ENCODE measurements at regions not wholly inside any gene's neighbourhood (a gene's known extent, or its start where the extent isn't known, plus 50 kb on each side); places are given as distances from the start of the nearest gene placed in this dataset.
A peak's percentile ranks its signal among the peaks of the same experiment; 100 is the strongest.
"Not testable (repeated sequence)": the region's sequence is repeated elsewhere in the genome, so short reads cannot be mapped to it uniquely, and the experiment has no call there.

DNA sequence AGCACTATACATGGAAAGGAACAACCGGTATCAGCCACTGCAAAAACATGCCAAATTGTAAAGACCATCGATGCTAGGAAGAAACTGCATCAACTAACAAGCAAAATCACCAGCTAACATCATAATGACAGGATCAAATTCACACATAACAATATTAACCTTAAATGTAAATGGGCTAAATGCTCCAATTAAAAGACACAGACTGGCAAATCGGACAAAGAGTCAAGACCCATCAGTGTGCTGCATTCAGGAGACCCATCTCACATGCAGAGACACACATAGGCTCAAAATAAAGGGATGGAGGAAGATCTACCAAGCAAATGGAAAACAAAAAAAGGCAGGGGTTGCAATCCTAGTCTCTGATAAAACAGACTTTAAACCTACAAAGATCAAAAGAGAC lies 413.8 kb downstream of the ZEB2 start:
- DNase-seq; intact Hi-C loops (cut with DNase I); ATAC-seq (ENCODE audit: poor library complexity): not testable (repeated sequence)

DNA sequence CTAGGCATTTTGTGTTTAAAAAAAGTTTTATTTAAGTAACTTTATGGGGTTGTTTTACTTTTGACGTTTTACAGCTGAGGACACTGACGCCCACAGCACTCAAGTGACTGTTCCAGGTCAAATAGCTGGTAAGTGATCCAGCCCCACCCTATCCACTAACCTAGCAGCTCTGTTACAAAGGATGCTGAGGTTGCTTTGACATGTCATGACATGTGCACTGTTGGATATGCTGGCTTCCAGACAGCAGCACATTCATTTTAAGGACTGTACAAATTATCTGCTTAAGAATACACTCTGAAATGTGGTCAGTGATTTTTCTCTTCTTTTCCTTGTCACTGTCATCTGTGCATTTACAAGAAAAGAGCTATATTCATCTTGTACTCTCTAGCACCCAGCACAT lies 417.5 kb downstream of the ZEB2 start:
- intact Hi-C loops (cut with DNase I): no loop called here
- no peak for DNase-seq
- ATAC-seq (ENCODE audit: poor library complexity): no peak

DNA sequence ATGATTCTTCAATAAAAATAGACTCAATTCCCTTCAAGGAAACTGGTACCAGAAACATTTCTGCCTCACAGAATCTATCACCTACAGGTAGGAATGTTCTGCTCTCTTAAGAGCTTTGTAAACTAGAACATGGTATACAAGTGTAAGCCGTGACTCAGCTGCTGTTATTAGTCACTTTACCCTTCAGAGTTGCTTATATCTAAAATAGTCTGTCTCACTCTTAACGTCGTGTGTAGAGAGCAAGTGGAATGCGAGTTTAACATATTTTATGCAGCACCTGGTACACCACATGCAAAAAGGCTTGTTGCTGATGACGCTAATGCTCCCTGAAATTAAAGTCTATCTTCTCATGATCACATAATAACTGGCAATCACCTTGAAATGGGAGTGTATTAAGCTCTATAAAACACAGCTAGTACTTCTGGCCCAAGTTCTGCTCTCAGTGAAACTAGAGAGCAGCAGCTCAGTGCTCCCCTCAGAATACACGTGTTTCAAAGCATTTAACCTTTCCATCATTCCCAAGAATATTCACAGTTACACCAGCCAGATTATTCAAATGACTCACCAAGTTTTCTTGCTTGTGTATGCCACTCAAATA lies 420.0 kb downstream of the ZEB2 start:
- intact Hi-C loops (cut with DNase I): no loop called here
- DNase-seq (no peak), ATAC-seq (ENCODE audit: poor library complexity) (no peak)

- intact Hi-C loops (cut with DNase I): no loop called here
- DNase-seq (no peak), ATAC-seq (ENCODE audit: poor library complexity) (no peak)
Observed at GRCh38 chr2:144099340-144099739, 420.6 kb downstream of the ZEB2 start.

GRCh38 chr2:144097440-144098225 lies 422.3 kb downstream of the ZEB2 start:
- ATAC-seq (ENCODE audit: poor library complexity) (no peak), DNase-seq (no peak)
- intact Hi-C loops (cut with DNase I): no loop called here

DNA sequence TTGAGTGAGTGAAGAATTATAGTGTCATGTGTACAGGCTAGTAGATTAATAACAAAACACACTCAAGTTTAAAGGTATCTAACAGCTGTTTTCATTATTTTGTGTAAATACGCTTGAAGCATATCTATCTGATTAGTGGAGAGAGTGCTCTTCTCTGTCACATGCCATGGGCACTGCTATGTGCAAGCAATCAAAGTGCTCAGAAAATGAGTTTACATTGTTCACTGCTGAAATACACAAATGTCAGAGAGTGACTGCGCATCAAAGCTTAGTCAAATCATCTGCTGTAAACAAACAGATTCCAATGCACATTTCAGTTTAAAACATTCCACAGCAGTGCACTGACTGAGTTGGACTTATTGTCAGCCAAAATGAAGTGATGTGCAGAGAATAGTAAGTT lies 423.4 kb downstream of the ZEB2 start:
- no peak for ATAC-seq (ENCODE audit: poor library complexity)
- DNase-seq: no peak
- intact Hi-C loops (cut with DNase I): no loop called here

DNA sequence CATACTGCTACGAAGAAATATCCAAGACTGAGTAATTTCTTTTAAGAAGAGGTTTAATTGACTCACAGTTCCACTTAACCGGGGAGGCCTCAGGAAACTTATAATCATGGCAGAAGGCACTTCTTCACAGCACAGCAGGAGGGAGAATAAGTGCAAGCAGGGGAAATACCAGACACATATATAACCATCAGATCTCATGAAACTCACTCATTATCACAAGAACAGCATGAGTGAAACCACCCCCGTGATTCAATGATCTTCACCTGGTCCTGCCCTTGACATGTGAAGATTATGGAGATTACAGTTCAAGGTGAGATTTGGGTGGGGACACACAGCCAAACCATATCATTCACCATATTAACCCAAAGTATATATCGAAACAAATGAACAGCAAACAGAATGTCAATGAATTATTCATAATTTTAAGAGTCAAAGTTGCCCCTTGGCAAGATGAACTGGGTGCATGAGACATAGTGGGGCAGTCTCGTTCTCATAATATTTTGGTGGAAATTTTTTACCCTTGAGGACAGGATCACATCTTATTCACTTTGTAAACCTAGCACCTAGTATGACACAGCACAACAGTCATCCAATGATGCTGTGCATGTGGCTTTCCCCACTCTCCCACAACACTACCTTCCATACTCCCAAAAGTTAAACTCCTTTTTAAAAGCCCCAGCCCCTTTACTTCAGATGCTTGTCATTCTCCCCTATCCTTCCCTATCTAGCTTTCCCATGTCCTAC lies 425.3 kb downstream of the ZEB2 start:
- no peak for DNase-seq
- ATAC-seq (ENCODE audit: poor library complexity): no peak
- intact Hi-C loops (cut with DNase I): no loop called here

DNA sequence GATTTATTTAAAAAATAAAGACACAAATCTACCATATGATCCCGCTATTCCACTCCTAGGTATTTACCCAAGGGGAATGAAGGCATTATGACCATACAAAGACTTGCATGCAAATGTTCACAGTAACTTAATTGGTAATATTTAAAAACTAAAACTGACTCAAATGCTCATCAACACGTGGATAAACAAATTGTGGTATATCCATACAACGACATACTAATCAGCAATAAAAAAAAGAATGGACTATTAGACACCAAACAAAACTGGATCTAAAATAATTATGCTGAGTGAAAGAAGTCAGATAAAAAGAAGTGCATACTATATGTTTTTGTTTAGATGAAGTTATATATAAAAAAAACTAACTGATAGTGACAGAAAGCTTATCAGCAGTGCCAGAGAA lies 428.3 kb downstream of the ZEB2 start:
- DNase-seq (no peak), ATAC-seq (ENCODE audit: poor library complexity) (no peak)

GRCh38 chr2:144088863-144089262 lies 431.1 kb downstream of the ZEB2 start:
- DNase-seq (no peak), ATAC-seq (ENCODE audit: poor library complexity) (no peak)
- intact Hi-C loops (cut with DNase I): no loop called here

More for the DNA sequence above, 428.3 kb downstream of the ZEB2 start:
- intact Hi-C loops (cut with DNase I): no loop called here

DNA sequence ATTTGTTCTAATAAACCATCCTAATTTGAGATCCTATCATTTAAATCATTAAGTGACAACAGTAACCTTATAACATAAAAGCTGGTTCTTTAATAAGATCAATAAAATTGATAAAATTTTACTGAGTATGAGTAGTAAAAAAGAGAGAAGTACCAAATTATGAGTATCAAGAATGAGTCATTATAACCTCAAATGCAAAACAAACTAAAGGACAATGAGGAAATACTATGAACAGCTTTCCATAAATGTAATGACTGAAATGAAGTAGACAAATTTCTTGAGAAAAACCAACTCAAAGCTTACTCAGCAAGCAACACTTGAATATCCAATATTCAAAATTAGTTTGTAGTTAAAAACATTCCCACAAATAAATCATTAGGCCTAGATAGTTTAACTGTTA lies 433.0 kb downstream of the ZEB2 start:
- ATAC-seq (ENCODE audit: poor library complexity): no peak
- DNase-seq: no peak
- intact Hi-C loops (cut with DNase I): no loop called here

DNA sequence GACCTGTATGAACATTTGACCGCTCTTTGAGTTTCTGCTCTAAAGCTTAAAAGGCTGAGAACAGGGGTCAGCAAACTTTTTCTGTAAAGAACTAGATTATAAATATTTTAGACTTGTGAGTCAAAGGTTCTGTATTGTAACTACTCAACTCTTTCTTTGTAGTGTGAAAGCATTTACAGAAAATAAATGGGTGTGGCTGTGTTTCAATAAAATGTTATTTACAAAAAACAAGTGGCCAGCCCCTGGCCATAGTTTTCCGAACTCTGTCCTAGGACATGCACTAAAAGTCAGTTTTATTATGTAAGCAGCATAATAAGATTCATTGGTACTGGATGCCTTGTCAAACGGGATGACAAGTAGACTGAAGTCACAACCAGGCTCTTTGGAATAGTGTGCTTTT lies 434.9 kb downstream of the ZEB2 start:
- intact Hi-C loops (cut with DNase I): no loop called here
- ATAC-seq (ENCODE audit: poor library complexity): no peak
- DNase-seq: no peak

- DNase-seq (no peak), ATAC-seq (ENCODE audit: poor library complexity) (no peak)
- intact Hi-C loops (cut with DNase I): no loop called here
Observed at GRCh38 chr2:144084114-144084661, 435.7 kb downstream of the ZEB2 start.

DNA sequence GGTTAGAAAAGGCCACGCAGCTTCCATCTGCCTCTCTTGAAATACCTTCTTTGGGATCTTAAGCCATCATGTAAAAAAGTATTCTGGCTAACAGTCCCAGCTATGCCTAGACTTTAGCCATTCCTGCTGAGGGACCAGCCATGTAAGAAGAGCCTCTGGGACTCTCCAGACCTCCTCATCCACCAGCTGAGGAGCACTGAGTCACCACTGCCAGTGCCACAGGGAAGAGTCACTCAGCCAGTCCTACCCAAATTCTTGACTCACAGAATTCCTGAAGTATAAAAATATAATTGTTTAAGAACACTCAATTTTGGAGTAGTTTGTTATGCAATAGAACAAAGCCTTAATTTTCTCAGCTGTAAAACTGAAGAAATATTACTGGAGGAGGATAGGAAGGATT lies 436.7 kb downstream of the ZEB2 start:
- ATAC-seq (ENCODE audit: poor library complexity) (no peak), DNase-seq (no peak)
- intact Hi-C loops (cut with DNase I): no loop called here

GRCh38 chr2:144082777-144083176 lies 437.1 kb downstream of the ZEB2 start:
- intact Hi-C loops (cut with DNase I): no loop called here

GRCh38 chr2:144082327-144082726 lies 437.6 kb downstream of the ZEB2 start:
- intact Hi-C loops (cut with DNase I): no loop called here
- DNase-seq (no peak), ATAC-seq (ENCODE audit: poor library complexity) (no peak)

More at GRCh38 chr2:144082777-144083176, 437.1 kb downstream of the ZEB2 start:
- DNase-seq: no peak
- no peak for ATAC-seq (ENCODE audit: poor library complexity)

DNA sequence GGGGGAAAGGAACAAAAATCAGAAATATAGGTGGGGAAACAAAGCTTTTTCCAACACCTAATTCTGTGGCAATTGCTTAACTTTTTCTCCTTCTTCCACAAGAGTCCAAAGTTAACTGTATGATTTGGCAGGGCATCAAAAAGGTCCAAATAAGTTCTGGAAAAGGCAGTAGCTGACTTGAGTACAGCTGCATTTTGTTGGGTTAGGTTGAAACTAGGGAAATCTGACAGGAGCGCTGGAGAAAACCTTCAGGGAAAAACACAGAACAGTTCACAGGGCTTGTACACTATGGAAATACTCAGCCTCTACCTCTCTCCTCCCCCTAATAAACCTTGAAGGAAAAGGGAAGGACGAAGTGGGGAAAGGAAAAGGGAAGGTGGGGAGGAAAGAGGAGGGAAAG lies 438.6 kb downstream of the ZEB2 start:
- DNase-seq (no peak), ATAC-seq (ENCODE audit: poor library complexity) (peak; percentile 51)
- intact Hi-C loops (cut with DNase I): no loop called here

- DNase-seq (no peak), ATAC-seq (ENCODE audit: poor library complexity) (no peak)
- intact Hi-C loops (cut with DNase I): no loop called here
Observed at GRCh38 chr2:144079803-144080202, 440.1 kb downstream of the ZEB2 start.

- intact Hi-C loops (cut with DNase I): no loop called here
- DNase-seq (no peak), ATAC-seq (ENCODE audit: poor library complexity) (no peak)
Observed at GRCh38 chr2:144078802-144079724, 440.9 kb downstream of the ZEB2 start.

GRCh38 chr2:144078106-144078505 lies 441.8 kb downstream of the ZEB2 start:
- no peak for DNase-seq
- intact Hi-C loops (cut with DNase I): no loop called here
- peak; percentile 66 for ATAC-seq (ENCODE audit: poor library complexity)
